Gastroesophageal sphincter (tissue), 3 donors: ENCODE measurements at regions not wholly inside any gene's neighbourhood (a gene's known extent, or its start where the extent isn't known, plus 50 kb on each side); places are given as distances from the start of the nearest gene placed in this dataset.

Experiments used
- EP300 ChIP-seq: sonication (generic); formaldehyde crosslinking; IDR thresholded peaks from one replicate; pipeline ENCODE4 v1.6.1; 2017; ENCODE audit warnings: antibody characterized with exemption, mild to moderate bottlenecking
- POLR2A ChIP-seq, 2 donors: fragments of 450-650 bp; IDR thresholded peaks; one replicate each; pipeline ENCODE4 v1.6.1; 2017; ENCODE audit warnings: antibody characterized with exemption in 2 of 2, mild to moderate bottlenecking in 2 of 2, moderate library complexity in 1 of 2
- POLR2AphosphoS5 ChIP-seq: sonication (generic); formaldehyde crosslinking; IDR thresholded peaks from one replicate; pipeline ENCODE4 v1.6.1; 2017; ENCODE audit warnings: antibody characterized with exemption
- TF ChIP-seq, protein P1 (sequence below), 4 experiments: fragments of 200-600 bp in 2 of 4; fragments of 450-650 bp in 2 of 4; sonication (generic) in 1 of 4; IDR thresholded peaks; one replicate each; pipeline ENCODE4 v1.5.1; 2017 to 2019; ENCODE audit warnings: antibody characterized with exemption in 4 of 4, mild to moderate bottlenecking in 2 of 4, moderate library complexity in 2 of 4

DNA sequence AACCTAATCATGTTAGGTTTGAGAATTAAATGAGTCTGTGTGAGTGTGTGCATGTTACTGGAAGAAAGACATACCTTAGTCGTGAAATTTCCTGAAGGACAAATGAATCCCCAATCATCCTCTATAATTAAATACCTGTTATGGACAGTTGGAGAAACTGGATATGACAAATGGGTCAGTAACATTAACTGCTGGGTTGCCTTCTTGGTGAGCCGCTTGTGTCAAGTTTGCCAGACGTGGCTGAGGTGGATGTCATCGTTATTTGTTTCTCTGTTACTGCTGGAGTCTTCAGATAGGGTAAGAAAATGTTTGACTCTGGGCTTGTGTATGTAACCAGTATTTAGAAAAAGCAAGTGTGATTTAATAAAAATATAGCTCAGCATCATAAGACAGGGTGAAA, 131.6 kb downstream of the CAND1 start:
- TF ChIP-seq, protein P1, sequence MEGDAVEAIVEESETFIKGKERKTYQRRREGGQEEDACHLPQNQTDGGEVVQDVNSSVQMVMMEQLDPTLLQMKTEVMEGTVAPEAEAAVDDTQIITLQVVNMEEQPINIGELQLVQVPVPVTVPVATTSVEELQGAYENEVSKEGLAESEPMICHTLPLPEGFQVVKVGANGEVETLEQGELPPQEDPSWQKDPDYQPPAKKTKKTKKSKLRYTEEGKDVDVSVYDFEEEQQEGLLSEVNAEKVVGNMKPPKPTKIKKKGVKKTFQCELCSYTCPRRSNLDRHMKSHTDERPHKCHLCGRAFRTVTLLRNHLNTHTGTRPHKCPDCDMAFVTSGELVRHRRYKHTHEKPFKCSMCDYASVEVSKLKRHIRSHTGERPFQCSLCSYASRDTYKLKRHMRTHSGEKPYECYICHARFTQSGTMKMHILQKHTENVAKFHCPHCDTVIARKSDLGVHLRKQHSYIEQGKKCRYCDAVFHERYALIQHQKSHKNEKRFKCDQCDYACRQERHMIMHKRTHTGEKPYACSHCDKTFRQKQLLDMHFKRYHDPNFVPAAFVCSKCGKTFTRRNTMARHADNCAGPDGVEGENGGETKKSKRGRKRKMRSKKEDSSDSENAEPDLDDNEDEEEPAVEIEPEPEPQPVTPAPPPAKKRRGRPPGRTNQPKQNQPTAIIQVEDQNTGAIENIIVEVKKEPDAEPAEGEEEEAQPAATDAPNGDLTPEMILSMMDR (IDR thresholded peaks at IDR 0.05), result no peak
- TF ChIP-seq POLR2A (IDR thresholded peaks at IDR 0.05), result no peak
- no peak for TF ChIP-seq EP300
- TF ChIP-seq POLR2AphosphoS5, result no peak
